IPS-NIHi7 (cell line): ENCODE measurements at regions not wholly inside any gene's neighbourhood (a gene's known extent, or its start where the extent isn't known, plus 50 kb on each side); places are given as distances from the start of the nearest gene placed in this dataset.
A peak's percentile ranks its signal among the peaks of the same experiment; 100 is the strongest.
"Not testable (repeated sequence)": the region's sequence is repeated elsewhere in the genome, so short reads cannot be mapped to it uniquely, and the experiment has no call there.

Experiments used
- DNase-seq: peaks from one replicate; pipeline ENCODE4 v3.0.0; 2012; ENCODE audit warnings: mixed read lengths; ENCODE audit errors: extremely low spot score

- DNase-seq: no peak
Measured at GRCh38 chr12:127781336-127781735, 485.6 kb upstream of the TMEM132C start.

GRCh38 chr12:127785540-127785939, 481.4 kb upstream of the TMEM132C start:
- no peak for DNase-seq

GRCh38 chr12:127785986-127786590, 480.9 kb upstream of the TMEM132C start:
- no peak for DNase-seq

GRCh38 chr12:127787544-127787943, 479.4 kb upstream of the TMEM132C start:
- no peak for DNase-seq

- DNase-seq: no peak
Measured at GRCh38 chr12:127790376-127790775, 476.6 kb upstream of the TMEM132C start.

- DNase-seq: no peak
Measured at GRCh38 chr12:127791217-127791616, 475.8 kb upstream of the TMEM132C start.

GRCh38 chr12:127797918-127798317, 469.1 kb upstream of the TMEM132C start:
- no peak for DNase-seq

- no peak for DNase-seq
Measured at GRCh38 chr12:127802271-127802670, 464.7 kb upstream of the TMEM132C start.

GRCh38 chr12:127803545-127803944, 463.4 kb upstream of the TMEM132C start:
- DNase-seq: no peak

- DNase-seq: no peak
Measured at GRCh38 chr12:127809275-127809674, 457.7 kb upstream of the TMEM132C start.

GRCh38 chr12:127810041-127810440, 456.9 kb upstream of the TMEM132C start:
- no peak for DNase-seq

GRCh38 chr12:127810459-127810858, 456.5 kb upstream of the TMEM132C start:
- not testable (repeated sequence) for DNase-seq

- peak; percentile 48 for DNase-seq
Measured at GRCh38 chr12:127811988-127812387, 455.0 kb upstream of the TMEM132C start.

GRCh38 chr12:127813147-127813546, 453.8 kb upstream of the TMEM132C start:
- DNase-seq: no peak

- no peak for DNase-seq
Measured at GRCh38 chr12:127819056-127819455, 447.9 kb upstream of the TMEM132C start.

- no peak for DNase-seq
Measured at GRCh38 chr12:127820271-127820670, 446.7 kb upstream of the TMEM132C start.

GRCh38 chr12:127820846-127821245, 446.1 kb upstream of the TMEM132C start:
- no peak for DNase-seq

GRCh38 chr12:127822809-127823411, 444.1 kb upstream of the TMEM132C start:
- DNase-seq: no peak

GRCh38 chr12:127823801-127824200, 443.2 kb upstream of the TMEM132C start:
- no peak for DNase-seq

- DNase-seq: no peak
Measured at GRCh38 chr12:127829281-127830064, 437.5 kb upstream of the TMEM132C start.

GRCh38 chr12:127830065-127830460, 436.9 kb upstream of the TMEM132C start:
- DNase-seq: no peak

GRCh38 chr12:127830730-127831129, 436.2 kb upstream of the TMEM132C start:
- no peak for DNase-seq

- DNase-seq: no peak
Measured at GRCh38 chr12:127832172-127832571, 434.8 kb upstream of the TMEM132C start.
